ENCODE measurements at regions not wholly inside any gene's neighbourhood (a gene's known extent, or its start where the extent isn't known, plus 50 kb on each side); places are given as distances from the start of the nearest gene placed in this dataset.
A peak's percentile ranks its signal among the peaks of the same experiment; 100 is the strongest.
"Not testable (repeated sequence)": the region's sequence is repeated elsewhere in the genome, so short reads cannot be mapped to it uniquely, and the experiment has no call there.

- DNase-seq (ENCODE audit: low read depth, low spot score): not testable (repeated sequence)
Measured at GRCh38 chr12:8282181-8282580, 54.8 kb upstream of the FAM90A1 start.

DNA sequence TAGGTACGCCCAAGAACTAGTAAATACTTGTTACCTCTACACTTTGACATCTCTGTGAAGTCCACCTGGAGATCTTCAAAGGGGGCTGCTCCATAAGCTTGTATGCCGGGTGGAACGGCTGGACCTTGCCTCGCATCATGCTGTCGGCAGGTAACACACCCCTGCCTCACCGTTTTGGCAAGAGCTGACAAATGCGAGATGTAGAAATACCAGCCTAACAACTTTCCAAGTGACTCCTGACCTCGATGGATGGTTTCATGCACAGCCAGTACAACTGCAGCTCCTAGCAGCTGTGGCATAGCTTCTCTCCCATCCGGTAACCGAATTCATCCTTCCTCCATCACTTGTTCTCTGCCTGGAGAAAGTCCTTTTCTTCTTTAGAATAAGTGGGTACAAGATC is 58.3 kb upstream of the FAM90A1 start:
- DNase-seq (ENCODE audit: low read depth, low spot score): not testable (repeated sequence)

DNA sequence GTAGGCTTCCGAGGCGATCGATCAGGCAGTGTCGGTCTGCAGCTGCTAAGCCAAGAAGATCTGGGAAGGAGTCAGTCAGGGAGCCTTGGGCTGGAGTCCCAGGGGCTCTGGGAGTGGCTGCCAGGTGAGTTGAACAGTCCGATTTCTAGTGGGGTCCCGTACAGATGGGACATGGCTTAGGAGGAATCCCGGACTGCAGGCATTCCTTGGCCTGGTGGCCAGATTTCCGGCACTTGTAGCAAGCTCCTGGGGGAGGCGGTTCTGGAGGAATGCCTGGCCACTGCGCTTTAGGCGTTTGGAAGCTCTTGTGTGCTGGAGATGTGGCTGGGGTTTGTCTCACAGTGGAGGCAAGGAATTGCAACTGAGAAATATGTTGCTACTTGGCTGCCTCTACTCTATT is 64.3 kb upstream of the FAM90A1 start:
- DNase-seq (ENCODE audit: low read depth, low spot score): not testable (repeated sequence)

- DNase-seq (ENCODE audit: low read depth, low spot score): not testable (repeated sequence)
Measured at GRCh38 chr12:8294662-8295061, 67.2 kb upstream of the FAM90A1 start.

- not testable (repeated sequence) for DNase-seq (ENCODE audit: low read depth, low spot score)
Measured at GRCh38 chr12:8308611-8309010, 81.2 kb upstream of the FAM90A1 start.

DNA sequence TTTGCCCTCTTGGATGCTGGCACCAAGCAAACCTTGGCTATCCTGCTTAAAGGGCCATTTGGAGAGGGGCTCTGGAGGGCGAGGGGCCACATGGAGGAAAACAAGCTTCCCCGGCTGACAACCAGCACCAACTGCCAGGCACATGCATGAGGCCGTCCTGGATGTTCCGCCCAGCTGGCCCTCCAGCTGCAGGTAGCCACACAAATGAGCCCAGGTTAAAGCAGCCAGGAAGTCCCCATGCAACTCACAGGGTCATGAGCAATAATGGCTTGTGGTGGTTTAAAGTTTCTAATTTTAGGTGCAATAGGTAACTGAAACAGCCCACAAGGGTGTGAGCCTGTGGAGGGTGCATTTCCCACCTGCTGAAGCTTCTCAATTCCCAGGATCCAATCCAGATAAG is 88.6 kb upstream of the FAM90A1 start:
- not testable (repeated sequence) for DNase-seq (ENCODE audit: low read depth, low spot score)

- DNase-seq (ENCODE audit: low read depth, low spot score): not testable (repeated sequence)
Measured at GRCh38 chr12:8317675-8318074, 90.3 kb upstream of the FAM90A1 start.

DNA sequence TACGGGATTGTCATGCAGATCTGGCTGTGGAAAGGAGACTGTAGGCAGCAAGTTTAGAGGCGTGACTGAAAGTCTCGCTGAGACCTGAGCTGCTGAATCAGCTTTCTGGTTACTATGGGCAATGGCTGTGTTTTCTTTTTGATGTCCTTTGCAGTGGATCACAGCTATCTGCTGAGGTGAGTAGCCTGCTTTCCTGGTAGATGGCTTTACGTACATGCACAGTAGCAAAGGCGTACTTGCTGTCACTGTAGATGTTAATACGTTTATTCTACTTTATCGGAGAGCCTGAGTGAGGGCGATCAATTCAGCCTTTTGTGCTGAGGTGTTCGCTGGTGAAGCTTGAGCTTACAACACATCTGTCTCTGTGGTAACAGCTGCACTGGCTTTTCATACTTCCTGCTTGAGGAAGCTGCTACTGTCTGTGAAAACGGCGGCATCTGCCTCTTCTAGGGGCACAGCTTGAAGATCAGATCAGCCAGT is 92.9 kb upstream of the FAM90A1 start:
- peak; percentile 25 for DNase-seq (ENCODE audit: low read depth, low spot score)

- not testable (repeated sequence) for DNase-seq (ENCODE audit: low read depth, low spot score)
Measured at GRCh38 chr12:8320791-8321370, 93.5 kb upstream of the FAM90A1 start.

- not testable (repeated sequence) for DNase-seq (ENCODE audit: low read depth, low spot score)
Measured at GRCh38 chr12:8325145-8325839, 97.9 kb upstream of the FAM90A1 start.

- not testable (repeated sequence) for DNase-seq (ENCODE audit: low read depth, low spot score)
Measured at GRCh38 chr12:8328835-8329234, 101.4 kb upstream of the FAM90A1 start.

GRCh38 chr12:8332373-8332772 is 105.0 kb upstream of the FAM90A1 start:
- not testable (repeated sequence) for DNase-seq (ENCODE audit: low read depth, low spot score)

DNA sequence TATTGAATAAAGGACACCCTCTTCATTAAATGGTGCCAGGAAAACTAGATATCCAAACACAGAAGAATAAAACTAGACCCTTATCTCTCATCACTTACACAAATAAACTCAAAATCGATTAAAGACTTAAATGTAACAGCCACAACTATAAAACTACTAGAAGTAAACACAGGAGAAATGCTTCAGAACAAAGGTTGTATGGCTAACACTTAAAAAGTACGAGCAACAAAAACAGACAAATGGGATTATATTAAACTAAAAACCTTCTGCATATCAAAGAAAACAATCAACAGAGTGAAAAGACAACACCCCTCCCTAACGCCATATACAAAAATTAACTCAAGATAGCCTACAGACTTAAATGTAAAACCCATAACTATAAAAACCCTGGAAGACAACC is 104.7 kb upstream of the CLEC6A start:
- DNase-seq (ENCODE audit: low read depth, low spot score): not testable (repeated sequence)

GRCh38 chr12:8354741-8355140 is 101.0 kb upstream of the CLEC6A start:
- DNase-seq (ENCODE audit: low read depth, low spot score): not testable (repeated sequence)

GRCh38 chr12:8355531-8355930 is 100.2 kb upstream of the CLEC6A start:
- not testable (repeated sequence) for DNase-seq (ENCODE audit: low read depth, low spot score)

- not testable (repeated sequence) for DNase-seq (ENCODE audit: low read depth, low spot score)
Measured at GRCh38 chr12:8373744-8374143, 82.0 kb upstream of the CLEC6A start.

GRCh38 chr12:8375122-8375521 is 80.6 kb upstream of the CLEC6A start:
- not testable (repeated sequence) for DNase-seq (ENCODE audit: low read depth, low spot score)

GRCh38 chr12:8377756-8378155 is 78.0 kb upstream of the CLEC6A start:
- not testable (repeated sequence) for DNase-seq (ENCODE audit: low read depth, low spot score)

GRCh38 chr12:8382556-8382955 is 73.2 kb upstream of the CLEC6A start:
- DNase-seq (ENCODE audit: low read depth, low spot score): not testable (repeated sequence)

DNA sequence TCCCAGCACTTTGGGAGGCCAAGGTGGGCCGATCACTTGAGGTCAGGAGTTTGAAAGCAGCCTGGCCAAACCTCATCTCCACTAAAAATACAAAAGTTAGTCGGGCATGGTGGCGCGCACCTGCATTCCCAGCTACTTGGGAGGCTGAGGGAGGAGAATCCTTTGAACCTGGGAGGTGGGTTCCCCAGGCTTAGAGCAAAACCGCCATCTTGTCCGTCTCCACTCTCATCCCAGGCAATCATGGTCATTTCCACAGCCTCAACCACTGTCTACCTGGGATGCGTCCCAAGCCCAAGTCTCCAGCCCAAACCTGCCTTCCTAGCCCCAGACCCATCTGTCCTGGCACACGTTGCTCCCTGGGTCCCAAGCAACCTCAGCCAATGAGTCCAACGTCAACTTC is 71.1 kb upstream of the CLEC6A start:
- not testable (repeated sequence) for DNase-seq (ENCODE audit: low read depth, low spot score)

GRCh38 chr12:8385431-8385830 is 70.3 kb upstream of the CLEC6A start:
- DNase-seq (ENCODE audit: low read depth, low spot score): not testable (repeated sequence)

DNA sequence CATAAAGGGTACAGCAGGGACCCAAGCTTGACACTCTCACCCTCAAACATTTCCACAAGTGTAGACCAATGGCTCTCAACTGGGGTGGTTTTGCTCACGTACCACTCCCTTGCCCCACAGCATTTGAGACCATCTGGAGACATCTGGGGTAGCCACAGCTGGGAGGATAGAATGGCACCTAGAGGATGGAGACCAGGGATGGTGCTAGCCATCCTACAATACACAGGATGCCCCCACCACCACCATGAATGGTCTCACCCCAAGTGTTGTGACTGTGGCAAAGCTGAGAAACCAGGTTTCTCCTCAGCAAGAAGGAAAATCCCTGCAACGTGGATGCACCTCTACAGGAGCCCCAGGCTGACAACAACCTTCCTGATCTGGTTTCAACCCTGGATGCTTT is 69.1 kb upstream of the CLEC6A start:
- DNase-seq (ENCODE audit: low read depth, low spot score): not testable (repeated sequence)

- DNase-seq (ENCODE audit: low read depth, low spot score): not testable (repeated sequence)
Measured at GRCh38 chr12:8389296-8389695, 66.5 kb upstream of the CLEC6A start.
